Gastroesophageal sphincter (tissue), 4 donors: ENCODE measurements at regions not wholly inside any gene's neighbourhood (a gene's known extent, or its start where the extent isn't known, plus 50 kb on each side); places are given as distances from the start of the nearest gene placed in this dataset.
"Not testable (repeated sequence)": the region's sequence is repeated elsewhere in the genome, so short reads cannot be mapped to it uniquely, and the experiment has no call there.

ENCODE experiments used
- ATAC-seq: fragments of 150-250 bp; one replicate; pipeline ENCODE4 v1.9.1; 2016; ENCODE audit warnings: mild to moderate bottlenecking, moderate library complexity
- H3K27ac ChIP-seq, 4 donors: fragments of 200-600 bp; sonication (generic) in 3 of 4; 1 replicate in 3 of 4; 2 replicates in 1 of 4; pipeline ENCODE4 v1.5.1; 2016 to 2019
- H3K27me3 ChIP-seq: fragments of 200-600 bp; sonication (generic); one replicate; pipeline ENCODE4 v1.5.1; 2019
- H3K36me3 ChIP-seq, 2 donors: fragments of 200-600 bp; sonication (generic); one replicate each; pipeline ENCODE4 v1.5.1; 2019; ENCODE audit warnings: control low read depth in 1 of 2
- H3K4me1 ChIP-seq, 3 donors: fragments of 200-600 bp; sonication (generic); 1 replicate in 2 of 3; 2 replicates in 1 of 3; pipeline ENCODE4 v1.5.1; 2016 to 2019; ENCODE audit warnings: control low read depth in 2 of 3
- H3K4me3 ChIP-seq, 2 donors: fragments of 200-600 bp; sonication (generic); one replicate each; pipeline ENCODE4 v1.5.1; 2019; ENCODE audit warnings: mild to moderate bottlenecking in 1 of 2, moderate library complexity in 1 of 2
- H3K9me3 ChIP-seq, 3 donors: fragments of 200-600 bp; sonication (generic); one replicate each; pipeline ENCODE4 v1.5.1; 2017 to 2019; ENCODE audit warnings: control low read depth in 2 of 3
- EP300 ChIP-seq: sonication (generic); formaldehyde crosslinking; IDR thresholded peaks from one replicate; pipeline ENCODE4 v1.6.1; 2017; ENCODE audit warnings: antibody characterized with exemption, mild to moderate bottlenecking
- POLR2A ChIP-seq, 2 donors: fragments of 450-650 bp; IDR thresholded peaks; one replicate each; pipeline ENCODE4 v1.6.1; 2017; ENCODE audit warnings: antibody characterized with exemption in 2 of 2, mild to moderate bottlenecking in 2 of 2, moderate library complexity in 1 of 2
- POLR2AphosphoS5 ChIP-seq: sonication (generic); formaldehyde crosslinking; IDR thresholded peaks from one replicate; pipeline ENCODE4 v1.6.1; 2017; ENCODE audit warnings: antibody characterized with exemption
- WGBS, 2 donors: methylation state at CpG; one replicate each; pipeline ENCODE4 v1.1.5; 2018; ENCODE audit warnings: low coverage in 1 of 2; 5-methylcytosine and 5-hydroxymethylcytosine counted together
- TF ChIP-seq, protein P1 (sequence below), 4 experiments: fragments of 200-600 bp in 2 of 4; fragments of 450-650 bp in 2 of 4; sonication (generic) in 1 of 4; IDR thresholded peaks; one replicate each; pipeline ENCODE4 v1.5.1; 2017 to 2019; ENCODE audit warnings: antibody characterized with exemption in 4 of 4, mild to moderate bottlenecking in 2 of 4, moderate library complexity in 2 of 4

DNA sequence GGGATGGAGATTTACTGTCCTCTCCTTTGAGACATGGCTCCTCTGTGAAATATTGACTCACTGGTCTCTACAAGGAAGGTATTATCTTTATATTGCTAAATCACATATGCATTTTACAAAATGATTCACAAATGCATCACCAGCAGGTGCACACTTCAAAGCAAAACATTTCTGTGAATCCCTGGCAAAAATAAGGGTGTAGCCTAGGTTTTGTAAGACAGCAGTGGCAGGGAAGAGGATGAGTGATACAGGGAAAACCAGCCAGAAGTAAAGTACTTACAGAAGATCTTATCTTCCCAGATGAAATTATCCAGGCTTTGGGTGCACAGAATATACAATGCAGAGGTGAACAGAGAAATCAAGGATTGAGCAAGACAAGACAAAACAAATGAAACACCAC is 1094.6 kb downstream of the GATA3 start:
- Histone ChIP-seq H3K27ac (no peak overlapping the region), H3K4me1 (no peaks in the 10 kb centered on the region), H3K36me3 (no peaks in the 10 kb centered on the region), H3K4me3 (no peak overlapping the region), H3K27me3 (no peaks in the 10 kb centered on the region), H3K9me3 (no peaks in the 10 kb centered on the region)
- TF ChIP-seq POLR2A (IDR thresholded peaks at IDR 0.05), result no peak
- TF ChIP-seq EP300, result no peak
- no peak for ATAC-seq

DNA sequence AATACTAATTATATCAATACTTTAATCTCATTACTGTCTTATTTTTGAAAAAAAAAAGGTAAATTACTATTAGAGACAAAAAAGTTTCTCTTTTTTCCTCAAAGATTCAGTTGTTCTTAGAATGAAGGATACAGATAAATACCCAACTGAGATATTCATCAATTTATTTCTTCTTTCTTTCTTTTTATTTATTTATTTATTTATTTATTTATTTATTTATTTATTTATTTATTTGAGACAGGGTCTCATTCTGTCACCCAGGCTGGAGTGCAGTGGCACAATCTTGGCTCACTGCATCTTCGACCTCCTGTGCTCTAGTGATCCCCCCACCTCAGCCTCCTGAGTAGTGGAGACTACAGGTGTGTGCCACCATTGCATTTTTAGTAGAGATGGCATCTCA is 1098.6 kb downstream of the GATA3 start:
- WGBS, 2 donors, result 100% methylated on average over 1 of the region's 1 CpG; no CpG with 5 or more reads in 1 of the 2 donors
- H3K9me3 ChIP-seq, H3K27ac ChIP-seq, H3K27me3 ChIP-seq, H3K4me3 ChIP-seq, H3K4me1 ChIP-seq, ATAC-seq, H3K36me3 ChIP-seq: not testable (repeated sequence)

DNA sequence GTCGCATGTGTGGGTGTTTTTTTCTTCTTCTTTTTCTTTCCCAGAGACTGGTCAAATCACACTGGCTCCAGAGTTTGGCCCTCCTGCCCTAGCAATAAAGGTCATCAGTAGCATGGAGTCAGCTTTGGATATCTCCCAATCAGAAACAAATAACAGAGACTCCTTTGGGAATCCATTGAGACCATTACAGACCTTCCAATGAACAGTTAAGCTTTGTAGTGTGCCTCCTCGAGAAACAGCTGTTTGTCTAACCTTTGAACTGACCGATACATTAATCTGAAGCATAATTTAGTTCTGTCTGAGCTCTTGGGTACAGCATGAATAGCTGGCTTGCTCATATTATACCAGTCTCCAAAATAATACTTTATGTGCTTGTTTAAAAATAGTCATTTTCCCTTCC is 1103.2 kb downstream of the GATA3 start:
- no peak overlapping the region for H3K4me3 ChIP-seq
- H3K36me3 ChIP-seq, result no peaks in the 10 kb centered on the region
- WGBS, 2 donors, result 25 to 33% methylated on average over 2 to 3 of the region's 3 CpGs
- no peaks in the 10 kb centered on the region for H3K27me3 ChIP-seq
- no peaks in the 10 kb centered on the region for H3K4me1 ChIP-seq
- no peak for ATAC-seq
- peaks cover 0 to 8% (median 0%) of the 10 kb centered on the region in 3 donors for H3K9me3 ChIP-seq
- TF ChIP-seq EP300 (no peak), POLR2A (IDR thresholded peaks at IDR 0.05) (no peak), POLR2AphosphoS5 (no peak)
- TF ChIP-seq, protein P1, sequence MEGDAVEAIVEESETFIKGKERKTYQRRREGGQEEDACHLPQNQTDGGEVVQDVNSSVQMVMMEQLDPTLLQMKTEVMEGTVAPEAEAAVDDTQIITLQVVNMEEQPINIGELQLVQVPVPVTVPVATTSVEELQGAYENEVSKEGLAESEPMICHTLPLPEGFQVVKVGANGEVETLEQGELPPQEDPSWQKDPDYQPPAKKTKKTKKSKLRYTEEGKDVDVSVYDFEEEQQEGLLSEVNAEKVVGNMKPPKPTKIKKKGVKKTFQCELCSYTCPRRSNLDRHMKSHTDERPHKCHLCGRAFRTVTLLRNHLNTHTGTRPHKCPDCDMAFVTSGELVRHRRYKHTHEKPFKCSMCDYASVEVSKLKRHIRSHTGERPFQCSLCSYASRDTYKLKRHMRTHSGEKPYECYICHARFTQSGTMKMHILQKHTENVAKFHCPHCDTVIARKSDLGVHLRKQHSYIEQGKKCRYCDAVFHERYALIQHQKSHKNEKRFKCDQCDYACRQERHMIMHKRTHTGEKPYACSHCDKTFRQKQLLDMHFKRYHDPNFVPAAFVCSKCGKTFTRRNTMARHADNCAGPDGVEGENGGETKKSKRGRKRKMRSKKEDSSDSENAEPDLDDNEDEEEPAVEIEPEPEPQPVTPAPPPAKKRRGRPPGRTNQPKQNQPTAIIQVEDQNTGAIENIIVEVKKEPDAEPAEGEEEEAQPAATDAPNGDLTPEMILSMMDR (IDR thresholded peaks at IDR 0.05), result no peak
- no peak overlapping the region for H3K27ac ChIP-seq

DNA sequence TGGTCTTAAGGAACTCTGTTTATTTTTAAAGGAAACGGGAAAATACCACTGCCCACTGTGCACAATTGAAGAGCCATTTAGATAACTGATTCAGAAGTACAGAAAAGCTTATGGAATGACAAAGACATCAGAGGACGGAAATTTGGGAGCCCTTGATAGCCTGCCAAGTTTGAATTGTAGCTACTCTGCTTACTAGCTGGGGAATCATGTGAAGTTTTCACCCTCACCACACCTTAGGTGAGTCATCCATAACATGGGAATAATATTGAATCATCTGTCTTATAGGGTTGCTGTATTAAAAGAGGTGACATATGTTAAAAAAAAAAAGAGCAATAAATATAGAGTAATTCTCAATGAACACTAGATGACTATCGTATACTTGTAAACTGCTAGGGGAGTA is 1104.2 kb downstream of the GATA3 start:
- Histone ChIP-seq H3K4me1 (no peaks in the 10 kb centered on the region), H3K27ac (no peak overlapping the region), H3K4me3 (no peak overlapping the region), H3K9me3 (peaks cover 0 to 8% (median 0%) of the 10 kb centered on the region in 3 donors), H3K27me3 (no peaks in the 10 kb centered on the region), H3K36me3 (no peaks in the 10 kb centered on the region)
- 58 to 83% methylated on average over 2 to 3 of the region's 3 CpGs for WGBS, 2 donors
- ATAC-seq, result no peak
- TF ChIP-seq POLR2AphosphoS5 (no peak), EP300 (no peak), POLR2A (IDR thresholded peaks at IDR 0.05) (no peak)
- TF ChIP-seq, protein P1 (IDR thresholded peaks at IDR 0.05), result no peak

DNA sequence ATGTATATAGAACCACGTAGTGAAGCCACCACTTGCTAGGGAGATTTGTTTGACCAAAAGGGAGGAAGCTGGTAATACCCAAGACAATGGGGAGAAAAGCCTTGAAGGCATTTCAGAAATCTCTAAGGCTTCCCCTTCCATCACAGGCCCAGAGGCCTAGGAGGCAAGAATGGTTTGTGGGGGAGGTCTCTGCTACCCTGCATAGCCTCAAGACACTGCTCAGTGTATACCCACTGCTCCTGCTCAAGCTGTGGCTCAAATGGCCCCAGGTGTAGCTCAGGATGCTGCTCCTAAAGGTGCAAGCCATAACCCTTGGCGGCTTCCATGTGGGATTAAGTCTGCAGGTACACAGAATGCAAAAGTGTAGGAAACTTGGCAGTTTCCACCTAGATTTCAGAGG is 1105.8 kb downstream of the GATA3 start:
- Histone ChIP-seq H3K27ac (no peak overlapping the region), H3K36me3 (no peaks in the 10 kb centered on the region), H3K9me3 (peaks cover 0 to 19% (median 0%) of the 10 kb centered on the region in 3 donors), H3K4me1 (no peaks in the 10 kb centered on the region), H3K27me3 (no peaks in the 10 kb centered on the region), H3K4me3 (no peak overlapping the region)
- WGBS, 2 donors, result 70 to 100% methylated on average over 1 of the region's 2 CpGs
- TF ChIP-seq POLR2A (IDR thresholded peaks at IDR 0.05) (no peak), POLR2AphosphoS5 (no peak), EP300 (no peak)
- TF ChIP-seq, protein P1 (IDR thresholded peaks at IDR 0.05), result no peak
- no peak for ATAC-seq

DNA sequence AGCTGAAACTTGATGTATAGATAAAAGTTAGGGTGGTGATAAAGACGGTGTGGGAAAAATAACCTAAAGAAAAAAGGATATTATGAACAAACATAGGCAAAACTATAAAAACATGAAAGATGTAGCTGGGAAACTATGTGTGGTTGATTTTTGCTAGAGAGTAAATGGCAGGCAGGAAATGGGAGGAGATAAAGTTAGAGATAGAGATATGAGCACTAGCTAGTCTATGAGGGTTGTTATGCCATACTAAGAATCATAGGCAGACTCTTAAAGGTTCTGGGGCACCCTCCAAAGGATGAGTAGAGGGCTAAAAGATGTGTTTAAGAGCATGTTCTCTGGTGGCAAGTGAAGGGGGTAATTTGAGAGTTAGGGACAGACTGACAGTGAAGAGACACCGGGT is 1109.2 kb downstream of the GATA3 start:
- 82 to 86% methylated on average over 2 of the region's 2 CpGs for WGBS, 2 donors
- H3K27ac ChIP-seq, result no peak overlapping the region
- TF ChIP-seq POLR2A (IDR thresholded peaks at IDR 0.05) (no peak), POLR2AphosphoS5 (no peak), EP300 (no peak)
- TF ChIP-seq, protein P1 (IDR thresholded peaks at IDR 0.05), result no peak

More for the DNA sequence above, 1109.2 kb downstream of the GATA3 start:
- ATAC-seq, result no peak
- H3K36me3 ChIP-seq, result no peaks in the 10 kb centered on the region
- no peak overlapping the region for H3K4me3 ChIP-seq
- peaks cover 0 to 19% (median 0%) of the 10 kb centered on the region in 3 donors for H3K9me3 ChIP-seq
- no peaks in the 10 kb centered on the region for H3K4me1 ChIP-seq
- no peaks in the 10 kb centered on the region for H3K27me3 ChIP-seq
